H9 (cell line): ENCODE measurements at regions not wholly inside any gene's neighbourhood (a gene's known extent, or its start where the extent isn't known, plus 50 kb on each side); places are given as distances from the start of the nearest gene placed in this dataset.

ENCODE experiments used
- DNase-seq: peaks from one replicate; pipeline ENCODE4 v3.0.0-alpha.2; 2017
- H2AFZ ChIP-seq: one replicate; pipeline ENCODE4 v1.6.1; 2013; ENCODE audit warnings: mild to moderate bottlenecking, low read length, control low read depth, moderate library complexity
- H2AK5ac ChIP-seq: 2 replicates; pipeline ENCODE4 v1.6.1; 2013; ENCODE audit warnings: low read length, control low read depth, mixed read lengths; ENCODE audit not compliant: insufficient read length
- H2BK120ac ChIP-seq: one replicate; pipeline ENCODE4 v1.6.1; 2013; ENCODE audit warnings: low read depth, mild to moderate bottlenecking, low read length, control low read depth, inconsistent platforms; ENCODE audit not compliant: poor library complexity, severe bottlenecking
- H2BK12ac ChIP-seq: 2 replicates; pipeline ENCODE4 v1.6.1; 2013; ENCODE audit warnings: low read length, control low read depth, mixed read lengths, low read depth; ENCODE audit not compliant: insufficient read length
- H2BK15ac ChIP-seq: 2 replicates; pipeline ENCODE4 v1.6.1; 2013; ENCODE audit warnings: low read depth, low read length, control low read depth
- H2BK20ac ChIP-seq: one replicate; pipeline ENCODE4 v1.6.1; 2013; ENCODE audit warnings: low read depth, mild to moderate bottlenecking, low read length, control low read depth, inconsistent platforms; ENCODE audit not compliant: poor library complexity, severe bottlenecking
- H2BK5ac ChIP-seq: 2 replicates; pipeline ENCODE4 v1.6.1; 2013; ENCODE audit warnings: low read length, control low read depth, mixed read lengths; ENCODE audit not compliant: insufficient read length
- H3K14ac ChIP-seq: 2 replicates; pipeline ENCODE4 v1.6.1; 2013; ENCODE audit warnings: low read length, control low read depth; ENCODE audit not compliant: insufficient read depth
- H3K18ac ChIP-seq: 2 replicates; pipeline ENCODE4 v1.6.1; 2013; ENCODE audit warnings: low read depth, mild to moderate bottlenecking, mixed read lengths, low read length, control low read depth; ENCODE audit not compliant: insufficient read length
- H3K23ac ChIP-seq: 2 replicates; pipeline ENCODE4 v1.6.1; 2013; ENCODE audit warnings: low read length, control low read depth, mixed read lengths, low read depth; ENCODE audit not compliant: insufficient read length
- H3K23me2 ChIP-seq: 2 replicates; pipeline ENCODE4 v1.6.1; 2013; ENCODE audit warnings: low read depth, mild to moderate bottlenecking, mixed read lengths, low read length, control low read depth; ENCODE audit not compliant: insufficient read length, poor library complexity, severe bottlenecking
- H3K27ac ChIP-seq: 2 replicates; pipeline ENCODE4 v1.5.1; 2013; ENCODE audit warnings: low read length, control low read depth, mixed read lengths, low read depth; ENCODE audit not compliant: insufficient read length
- H3K27me3 ChIP-seq: 2 replicates; pipeline ENCODE4 v1.6.1; 2013; ENCODE audit warnings: low read length, control low read depth, inconsistent platforms; ENCODE audit not compliant: insufficient read depth
- H3K4ac ChIP-seq: 2 replicates; pipeline ENCODE4 v1.6.1; 2013; ENCODE audit warnings: low read depth, mild to moderate bottlenecking, control low read depth, inconsistent platforms, low read length, moderate library complexity
- H3K4me1 ChIP-seq: 2 replicates; pipeline ENCODE4 v1.6.1; 2013; ENCODE audit warnings: low read length, control low read depth, inconsistent platforms; ENCODE audit not compliant: insufficient read depth
- H3K4me2 ChIP-seq: 2 replicates; pipeline ENCODE4 v1.6.1; 2013; ENCODE audit warnings: low read length, control low read depth, mixed read lengths; ENCODE audit not compliant: insufficient read length, insufficient read depth
- H3K56ac ChIP-seq: 2 replicates; pipeline ENCODE4 v1.6.1; 2013; ENCODE audit warnings: low read depth, mild to moderate bottlenecking, mixed read lengths, low read length, control low read depth; ENCODE audit not compliant: insufficient read length
- H3K79me1 ChIP-seq: 2 replicates; pipeline ENCODE4 v1.6.1; 2013; ENCODE audit warnings: low read depth, mild to moderate bottlenecking, moderate library complexity, low read length, control low read depth, inconsistent platforms; ENCODE audit not compliant: insufficient read depth, poor library complexity, severe bottlenecking
- H3K79me2 ChIP-seq: 2 replicates; pipeline ENCODE4 v1.6.1; 2013; ENCODE audit warnings: low read length, control low read depth, inconsistent platforms; ENCODE audit not compliant: insufficient read depth
- H3K9ac ChIP-seq: 2 replicates; pipeline ENCODE4 v1.6.1; 2013; ENCODE audit warnings: low read length, control low read depth, mixed read lengths; ENCODE audit not compliant: insufficient read length; ENCODE audit errors: extremely low read depth
- H3K9me3 ChIP-seq: one replicate; pipeline ENCODE4 v1.6.1; 2013; ENCODE audit warnings: low read depth, low read length, inconsistent platforms; ENCODE audit not compliant: control insufficient read depth
- H3T11ph ChIP-seq: one replicate; pipeline ENCODE4 v1.6.1; 2013; ENCODE audit warnings: mild to moderate bottlenecking, low read length, control low read depth, inconsistent platforms
- H4K20me1 ChIP-seq: one replicate; pipeline ENCODE4 v1.6.1; 2013; ENCODE audit not compliant: control insufficient read depth, insufficient read length, insufficient read depth
- H4K5ac ChIP-seq: 2 replicates; pipeline ENCODE4 v1.6.1; 2013; ENCODE audit warnings: low read depth, mild to moderate bottlenecking, mixed read lengths, low read length, control low read depth; ENCODE audit not compliant: insufficient read length
- H4K8ac ChIP-seq: replicated peaks from 2 replicates; pipeline ENCODE4 v1.6.1; 2013; ENCODE audit warnings: low read length, control low read depth, mixed read lengths, low read depth; ENCODE audit not compliant: insufficient read length
- H4K91ac ChIP-seq: 2 replicates; pipeline ENCODE4 v1.6.1; 2013; ENCODE audit warnings: low read depth, mild to moderate bottlenecking, moderate library complexity, mixed read lengths, low read length, control low read depth; ENCODE audit not compliant: insufficient read length
- H3K27ac Mint-ChIP-seq, 3 experiments: 2 replicates in 2 of 3; 3 replicates in 1 of 3; pipeline ENCODE4 v1.8.0; 2020 to 2021; ENCODE audit warnings: mixed read lengths in 3 of 3, mild to moderate bottlenecking in 1 of 3, moderate library complexity in 1 of 3
- H3K27me3 Mint-ChIP-seq: 2 replicates; pipeline ENCODE4 v1.8.0; 2021; ENCODE audit warnings: low read depth, mild to moderate bottlenecking, moderate library complexity, mixed read lengths
- H3K36me3 Mint-ChIP-seq, 3 experiments: 2 replicates in 2 of 3; 3 replicates in 1 of 3; pipeline ENCODE4 v1.8.0; 2020 to 2021; ENCODE audit warnings: low read depth in 3 of 3, mixed read lengths in 3 of 3; ENCODE audit not compliant: insufficient read depth in 1 of 3
- H3K4me1 Mint-ChIP-seq, 2 experiments: 2 replicates each; pipeline ENCODE4 v1.8.0; 2020; ENCODE audit warnings: mixed read lengths in 2 of 2
- H3K4me3 Mint-ChIP-seq, 2 experiments: 2 replicates in 1 of 2; 3 replicates in 1 of 2; pipeline ENCODE4 v1.8.0; 2020 to 2021; ENCODE audit warnings: mild to moderate bottlenecking in 2 of 2, mixed read lengths in 2 of 2, moderate library complexity in 1 of 2
- H3K9me3 Mint-ChIP-seq, 2 experiments: 2 replicates in 1 of 2; 3 replicates in 1 of 2; pipeline ENCODE4 v1.8.0; 2020; ENCODE audit warnings: mild to moderate bottlenecking in 2 of 2, mixed read lengths in 2 of 2, moderate library complexity in 1 of 2
- CTCF ChIP-seq: fragments of 200-600 bp; sonication (generic); conservative IDR thresholded peaks from 3 replicates; pipeline ENCODE4 v1.8.0; 2021; ENCODE audit warnings: antibody characterized with exemption, mild to moderate bottlenecking

GRCh38 chr12:107973950-107974349 lies 155.1 kb upstream of the WSCD2 start:
- no peaks in the 10 kb centered on the region for H4K20me1 ChIP-seq
- no peaks in the 10 kb centered on the region for H3K9me3 ChIP-seq
- no peaks in the 10 kb centered on the region for H3K79me2 ChIP-seq
- Mint-ChIP-seq H3K9me3 (peaks cover 13 to 16% of the 10 kb centered on the region in 2 experiments; a peak in 4 of 5 replicates), H3K4me3 (no peak overlapping the region), H3K4me1 (no peaks in the 10 kb centered on the region), H3K27me3 (peaks cover 23% of the 10 kb centered on the region), H3K27ac (no peak overlapping the region), H3K36me3 (no peaks in the 10 kb centered on the region)
- H3T11ph ChIP-seq = no peak overlapping the region
- no peak overlapping the region for H3K4ac ChIP-seq
- TF ChIP-seq CTCF = no peak
- no peak overlapping the region for H4K91ac ChIP-seq
- DNase-seq = no peak
- H2BK15ac ChIP-seq = no peak overlapping the region
- H2BK20ac ChIP-seq = no peak overlapping the region
- no peaks in the 10 kb centered on the region for H3K4me1 ChIP-seq
- no peak overlapping the region for H2BK120ac ChIP-seq
- no peak overlapping the region for H2AFZ ChIP-seq
- no peak overlapping the region for H2BK5ac ChIP-seq
- H3K56ac ChIP-seq = no peak overlapping the region
- no peak overlapping the region for H2AK5ac ChIP-seq
- no peak overlapping the region for H3K4me2 ChIP-seq
- no peak overlapping the region for H3K9ac ChIP-seq
- H3K23me2 ChIP-seq = no peaks in the 10 kb centered on the region
- no peak overlapping the region for H3K18ac ChIP-seq
- H4K5ac ChIP-seq = no peak overlapping the region
- no peak overlapping the region for H3K27ac ChIP-seq
- H3K79me1 ChIP-seq = no peaks in the 10 kb centered on the region
- H4K8ac ChIP-seq = no peak overlapping the region
- H3K23ac ChIP-seq = no peak overlapping the region
- H3K14ac ChIP-seq = no peak overlapping the region
- no peaks in the 10 kb centered on the region for H3K27me3 ChIP-seq
- H2BK12ac ChIP-seq = no peak overlapping the region
